Suprapubic skin (tissue), 4 donors: ENCODE measurements at regions not wholly inside any gene's neighbourhood (a gene's known extent, or its start where the extent isn't known, plus 50 kb on each side); places are given as distances from the start of the nearest gene placed in this dataset.

Experiments
- DNase-seq, 2 donors: peaks; one replicate each; pipeline ENCODE4 v3.0.0-alpha.2; 2019; ENCODE audit warnings: low spot score in 2 of 2
- H3K27ac ChIP-seq: fragments of 200-600 bp; sonication (generic); one replicate; pipeline ENCODE4 v1.5.1; 2019
- H3K27me3 ChIP-seq: fragments of 200-600 bp; sonication (generic); one replicate; pipeline ENCODE4 v1.5.1; 2019
- H3K36me3 ChIP-seq: fragments of 200-600 bp; sonication (generic); one replicate; pipeline ENCODE4 v1.5.1; 2019
- H3K4me1 ChIP-seq: fragments of 200-600 bp; sonication (generic); one replicate; pipeline ENCODE4 v1.5.1; 2019
- H3K4me3 ChIP-seq: fragments of 200-600 bp; sonication (generic); one replicate; pipeline ENCODE4 v1.5.1; 2019; ENCODE audit warnings: mild to moderate bottlenecking
- H3K9me3 ChIP-seq: fragments of 200-600 bp; sonication (generic); one replicate; pipeline ENCODE4 v1.5.1; 2019
- CTCF ChIP-seq, 2 donors: fragments of 200-600 bp in 1 of 2; fragments of 450-650 bp in 1 of 2; sonication (generic) in 1 of 2; IDR thresholded peaks; one replicate each; pipeline ENCODE4 v1.5.1; 2016 to 2019; ENCODE audit warnings: antibody characterized with exemption in 2 of 2, mild to moderate bottlenecking in 1 of 2, moderate library complexity in 1 of 2
- EP300 ChIP-seq: sonication (generic); formaldehyde crosslinking; IDR thresholded peaks from one replicate; pipeline ENCODE4 v1.6.1; 2017; ENCODE audit warnings: antibody characterized with exemption
- POLR2A ChIP-seq, 2 donors: fragments of 450-650 bp; IDR thresholded peaks; one replicate each; pipeline ENCODE4 v1.6.1; 2017; ENCODE audit warnings: antibody characterized with exemption in 2 of 2, mild to moderate bottlenecking in 2 of 2, moderate library complexity in 2 of 2
- POLR2AphosphoS5 ChIP-seq, 3 donors: sonication (generic); formaldehyde crosslinking; IDR thresholded peaks; one replicate each; pipeline ENCODE4 v1.6.1; 2017; ENCODE audit warnings: antibody characterized with exemption in 3 of 3
- WGBS: methylation state at CpG from one replicate; pipeline ENCODE4 v1.1.5; 2018; 5-methylcytosine and 5-hydroxymethylcytosine counted together

- no peaks in the 10 kb centered on the region for H3K36me3 ChIP-seq
- no peak overlapping the region for H3K27ac ChIP-seq
- no peak for TF ChIP-seq POLR2A (IDR thresholded peaks at IDR 0.05)
- no peak for TF ChIP-seq EP300
- no peak for TF ChIP-seq CTCF (IDR thresholded peaks at IDR 0.05)
- TF ChIP-seq POLR2AphosphoS5 (IDR thresholded peaks at IDR 0.05): no peak
- H3K9me3 ChIP-seq: no peaks in the 10 kb centered on the region
- 54% methylated on average over 3 of the region's 3 CpGs for WGBS
- no peaks in the 10 kb centered on the region for H3K4me1 ChIP-seq
- no peak overlapping the region for H3K4me3 ChIP-seq
- H3K27me3 ChIP-seq: no peaks in the 10 kb centered on the region
- no peak for DNase-seq
Measured at GRCh38 chr14:86104691-86105265, 574.8 kb downstream of the FLRT2 start.

- DNase-seq: no peak
- no peaks in the 10 kb centered on the region for H3K36me3 ChIP-seq
- TF ChIP-seq CTCF (IDR thresholded peaks at IDR 0.05) (no peak), POLR2A (IDR thresholded peaks at IDR 0.05) (no peak), POLR2AphosphoS5 (IDR thresholded peaks at IDR 0.05) (no peak), EP300 (no peak)
- H3K9me3 ChIP-seq: no peaks in the 10 kb centered on the region
- H3K4me1 ChIP-seq: no peaks in the 10 kb centered on the region
- no peak overlapping the region for H3K4me3 ChIP-seq
- no peak overlapping the region for H3K27ac ChIP-seq
- no peaks in the 10 kb centered on the region for H3K27me3 ChIP-seq
Measured at GRCh38 chr14:86094512-86094911, 564.6 kb downstream of the FLRT2 start.

- H3K4me1 ChIP-seq: no peaks in the 10 kb centered on the region
- no peaks in the 10 kb centered on the region for H3K27me3 ChIP-seq
- H3K36me3 ChIP-seq: no peaks in the 10 kb centered on the region
- no peak overlapping the region for H3K27ac ChIP-seq
- no peak overlapping the region for H3K4me3 ChIP-seq
- 55% methylated on average over 1 of the region's 1 CpG for WGBS
- DNase-seq: no peak
- no peak for TF ChIP-seq POLR2A (IDR thresholded peaks at IDR 0.05)
- TF ChIP-seq POLR2AphosphoS5 (IDR thresholded peaks at IDR 0.05): no peak
- TF ChIP-seq EP300: no peak
- no peak for TF ChIP-seq CTCF (IDR thresholded peaks at IDR 0.05)
- no peaks in the 10 kb centered on the region for H3K9me3 ChIP-seq
Measured at GRCh38 chr14:86091811-86092210, 561.9 kb downstream of the FLRT2 start.

GRCh38 chr14:86088156-86088555 lies 558.2 kb downstream of the FLRT2 start:
- H3K4me3 ChIP-seq: no peak overlapping the region
- WGBS: 56% methylated on average over 1 of the region's 1 CpG
- no peaks in the 10 kb centered on the region for H3K4me1 ChIP-seq
- H3K27ac ChIP-seq: no peak overlapping the region
- H3K36me3 ChIP-seq: no peaks in the 10 kb centered on the region
- no peaks in the 10 kb centered on the region for H3K9me3 ChIP-seq
- no peak for TF ChIP-seq EP300
- TF ChIP-seq POLR2A (IDR thresholded peaks at IDR 0.05): no peak
- TF ChIP-seq CTCF (IDR thresholded peaks at IDR 0.05): no peak
- TF ChIP-seq POLR2AphosphoS5 (IDR thresholded peaks at IDR 0.05): no peak
- DNase-seq: no peak
- no peaks in the 10 kb centered on the region for H3K27me3 ChIP-seq

GRCh38 chr14:86087377-86087776 lies 557.4 kb downstream of the FLRT2 start:
- Histone ChIP-seq H3K9me3 (no peaks in the 10 kb centered on the region), H3K27me3 (no peaks in the 10 kb centered on the region), H3K4me3 (no peak overlapping the region), H3K4me1 (no peaks in the 10 kb centered on the region), H3K36me3 (no peaks in the 10 kb centered on the region), H3K27ac (no peak overlapping the region)
- DNase-seq: no peak
- TF ChIP-seq POLR2A (IDR thresholded peaks at IDR 0.05) (no peak), EP300 (no peak), CTCF (IDR thresholded peaks at IDR 0.05) (no peak)
- WGBS: 21% methylated on average over 2 of the region's 2 CpGs
